ENCODE measurements at regions not wholly inside any gene's neighbourhood (a gene's known extent, or its start where the extent isn't known, plus 50 kb on each side); places are given as distances from the start of the nearest gene placed in this dataset.

GRCh38 chr15:96225642-96226259 lies 104.7 kb upstream of the NR2F2 start:
- Histone ChIP-seq H3K9ac (ENCODE audit: low read length) (no peak overlapping the region), H2AFZ (ENCODE audit: low read length) (no peak overlapping the region), H3K4me1 (ENCODE audit: low read length) (no peaks in the 10 kb centered on the region)

GRCh38 chr15:96230526-96231181 lies 99.8 kb upstream of the NR2F2 start:
- Histone ChIP-seq H3K79me2 (ENCODE audit: low read length) (no peaks in the 10 kb centered on the region), H3K4me2 (ENCODE audit: low read depth, low read length, poor library complexity, severe bottlenecking) (no peak overlapping the region), H4K20me1 (ENCODE audit: insufficient read depth, low read depth, low read length) (no peaks in the 10 kb centered on the region), H3K9ac (ENCODE audit: low read length) (no peak overlapping the region), H3K36me3 (ENCODE audit: insufficient read depth, low read length) (no peaks in the 10 kb centered on the region), H3K27ac (ENCODE audit: low read length) (no peak overlapping the region), H3K9me3 (ENCODE audit: low read length) (peaks cover 33% of the 10 kb centered on the region), H3K4me1 (ENCODE audit: low read length) (no peaks in the 10 kb centered on the region), H2AFZ (ENCODE audit: low read length) (no peak overlapping the region), H3K27me3 (ENCODE audit: low read length) (no peaks in the 10 kb centered on the region), H3K4me3 (ENCODE audit: low read length) (no peak overlapping the region), H3K9me2 (replicated peaks; ENCODE audit: insufficient read depth, low read length) (no peaks in the 10 kb centered on the region)
- DNase-seq: no peak

More at GRCh38 chr15:96225642-96226259, 104.7 kb upstream of the NR2F2 start:
- Histone ChIP-seq H3K36me3 (ENCODE audit: insufficient read depth, low read length) (no peaks in the 10 kb centered on the region), H3K9me2 (replicated peaks; ENCODE audit: insufficient read depth, low read length) (no peaks in the 10 kb centered on the region), H4K20me1 (ENCODE audit: insufficient read depth, low read depth, low read length) (no peaks in the 10 kb centered on the region), H3K9me3 (ENCODE audit: low read length) (peaks cover 44% of the 10 kb centered on the region), H3K27me3 (ENCODE audit: low read length) (no peaks in the 10 kb centered on the region), H3K4me2 (ENCODE audit: low read depth, low read length, poor library complexity, severe bottlenecking) (no peak overlapping the region), H3K79me2 (ENCODE audit: low read length) (no peaks in the 10 kb centered on the region), H3K4me3 (ENCODE audit: low read length) (no peak overlapping the region), H3K27ac (ENCODE audit: low read length) (no peak overlapping the region)
- DNase-seq: no peak

- Histone ChIP-seq H2AFZ (ENCODE audit: low read length) (no peak overlapping the region), H3K36me3 (ENCODE audit: insufficient read depth, low read length) (no peaks in the 10 kb centered on the region), H4K20me1 (ENCODE audit: insufficient read depth, low read depth, low read length) (no peaks in the 10 kb centered on the region), H3K4me1 (ENCODE audit: low read length) (no peaks in the 10 kb centered on the region), H3K4me2 (ENCODE audit: low read depth, low read length, poor library complexity, severe bottlenecking) (no peak overlapping the region), H3K27me3 (ENCODE audit: low read length) (no peaks in the 10 kb centered on the region), H3K9ac (ENCODE audit: low read length) (no peak overlapping the region), H3K9me3 (ENCODE audit: low read length) (peaks cover 35% of the 10 kb centered on the region), H3K9me2 (replicated peaks; ENCODE audit: insufficient read depth, low read length) (no peaks in the 10 kb centered on the region), H3K4me3 (ENCODE audit: low read length) (no peak overlapping the region), H3K79me2 (ENCODE audit: low read length) (no peaks in the 10 kb centered on the region), H3K27ac (ENCODE audit: low read length) (no peak overlapping the region)
- no peak for DNase-seq
These were observed 98.2 kb upstream of the NR2F2 start for GRCh38 chr15:96232335-96232734.

DNA sequence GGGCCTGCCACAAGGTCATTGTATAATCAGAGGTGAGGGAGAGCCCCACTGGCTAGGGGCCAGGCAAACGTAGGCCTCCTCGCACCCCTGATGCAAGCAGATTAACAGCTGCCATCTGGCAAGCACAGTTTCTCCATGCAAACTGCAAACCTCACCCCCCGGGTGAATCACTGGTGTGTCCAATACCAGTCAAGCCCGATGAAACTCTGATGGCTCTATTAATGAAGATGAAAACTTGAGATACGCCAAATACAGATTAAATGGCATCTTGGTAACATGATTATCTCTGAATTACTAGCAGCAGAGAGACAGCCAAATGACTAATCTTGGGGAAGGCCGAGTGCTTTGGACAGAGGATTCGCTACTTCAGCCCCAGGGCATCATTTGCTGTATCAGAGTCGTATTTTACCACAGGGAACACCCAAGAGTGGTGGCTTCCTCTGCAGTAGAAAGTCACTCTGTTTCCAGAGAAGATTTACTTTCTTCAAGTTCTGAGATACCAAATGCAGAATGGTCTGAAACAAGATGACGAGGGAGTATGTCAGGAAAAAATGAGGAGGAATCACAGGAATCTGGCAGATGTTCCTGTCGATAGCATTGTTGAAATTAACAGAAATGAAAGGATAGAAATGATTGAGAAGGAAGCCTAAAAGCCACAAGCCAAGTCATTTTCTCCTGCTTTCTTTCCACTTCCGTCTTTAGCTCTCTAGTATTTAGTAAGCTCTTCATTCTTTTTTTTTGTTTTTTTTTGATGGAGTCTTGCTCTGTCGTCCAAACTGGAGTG lies 96.2 kb upstream of the NR2F2 start:
- Histone ChIP-seq H3K27me3 (ENCODE audit: low read length) (no peaks in the 10 kb centered on the region), H3K9me2 (replicated peaks; ENCODE audit: insufficient read depth, low read length) (no peaks in the 10 kb centered on the region), H3K4me2 (ENCODE audit: low read depth, low read length, poor library complexity, severe bottlenecking) (no peak overlapping the region), H3K36me3 (ENCODE audit: insufficient read depth, low read length) (no peaks in the 10 kb centered on the region), H2AFZ (ENCODE audit: low read length) (no peak overlapping the region), H3K79me2 (ENCODE audit: low read length) (no peaks in the 10 kb centered on the region), H3K27ac (ENCODE audit: low read length) (no peak overlapping the region), H3K9me3 (ENCODE audit: low read length) (peaks cover 26% of the 10 kb centered on the region), H3K4me1 (ENCODE audit: low read length) (no peaks in the 10 kb centered on the region), H4K20me1 (ENCODE audit: insufficient read depth, low read depth, low read length) (no peaks in the 10 kb centered on the region), H3K9ac (ENCODE audit: low read length) (no peak overlapping the region), H3K4me3 (ENCODE audit: low read length) (no peak overlapping the region)
- DNase-seq: no peak

GRCh38 chr15:96237002-96237401 lies 93.5 kb upstream of the NR2F2 start:
- no peaks in the 10 kb centered on the region for H3K79me2 ChIP-seq (ENCODE audit: low read length)
- H3K9me3 ChIP-seq (ENCODE audit: low read length): peaks cover 13% of the 10 kb centered on the region
- no peaks in the 10 kb centered on the region for H3K27me3 ChIP-seq (ENCODE audit: low read length)
- H2AFZ ChIP-seq (ENCODE audit: low read length): no peak overlapping the region
- H3K4me2 ChIP-seq (ENCODE audit: low read depth, low read length, poor library complexity, severe bottlenecking): no peak overlapping the region
- H4K20me1 ChIP-seq (ENCODE audit: insufficient read depth, low read depth, low read length): no peaks in the 10 kb centered on the region
- no peak overlapping the region for H3K27ac ChIP-seq (ENCODE audit: low read length)
- no peaks in the 10 kb centered on the region for H3K36me3 ChIP-seq (ENCODE audit: insufficient read depth, low read length)
- H3K4me3 ChIP-seq (ENCODE audit: low read length): no peak overlapping the region
- no peaks in the 10 kb centered on the region for H3K9me2 ChIP-seq (replicated peaks; ENCODE audit: insufficient read depth, low read length)
- no peak overlapping the region for H3K9ac ChIP-seq (ENCODE audit: low read length)
- no peak for DNase-seq
- H3K4me1 ChIP-seq (ENCODE audit: low read length): no peaks in the 10 kb centered on the region

DNA sequence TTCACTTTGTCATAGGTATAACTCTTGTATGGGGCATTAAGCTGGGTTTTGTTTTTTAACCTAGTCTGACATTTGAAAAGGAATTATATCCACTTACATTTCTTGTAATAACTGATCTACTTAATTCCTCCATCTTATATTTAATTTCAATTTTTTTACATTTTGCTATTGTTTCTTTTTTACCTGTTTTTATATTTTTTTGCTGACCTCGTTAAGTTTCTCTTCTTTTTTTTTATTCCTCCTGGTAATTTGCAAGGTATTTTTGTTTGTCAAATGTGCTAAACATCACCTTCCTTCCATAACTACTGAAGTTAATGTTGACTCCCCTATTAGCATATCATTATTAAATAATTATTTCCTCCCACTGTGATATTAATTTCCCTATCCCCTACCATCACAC lies 87.7 kb upstream of the NR2F2 start:
- Histone ChIP-seq H3K79me2 (ENCODE audit: low read length) (no peaks in the 10 kb centered on the region), H3K27me3 (ENCODE audit: low read length) (no peaks in the 10 kb centered on the region), H3K9me2 (replicated peaks; ENCODE audit: insufficient read depth, low read length) (no peaks in the 10 kb centered on the region), H3K9ac (ENCODE audit: low read length) (no peak overlapping the region), H3K27ac (ENCODE audit: low read length) (no peak overlapping the region), H4K20me1 (ENCODE audit: insufficient read depth, low read depth, low read length) (no peaks in the 10 kb centered on the region), H2AFZ (ENCODE audit: low read length) (no peak overlapping the region), H3K4me2 (ENCODE audit: low read depth, low read length, poor library complexity, severe bottlenecking) (no peak overlapping the region), H3K4me3 (ENCODE audit: low read length) (no peak overlapping the region), H3K9me3 (ENCODE audit: low read length) (peaks cover 31% of the 10 kb centered on the region), H3K36me3 (ENCODE audit: insufficient read depth, low read length) (no peaks in the 10 kb centered on the region; the same call in 1 of the 2 replicates), H3K4me1 (ENCODE audit: low read length) (no peaks in the 10 kb centered on the region)
- no peak for DNase-seq

DNA sequence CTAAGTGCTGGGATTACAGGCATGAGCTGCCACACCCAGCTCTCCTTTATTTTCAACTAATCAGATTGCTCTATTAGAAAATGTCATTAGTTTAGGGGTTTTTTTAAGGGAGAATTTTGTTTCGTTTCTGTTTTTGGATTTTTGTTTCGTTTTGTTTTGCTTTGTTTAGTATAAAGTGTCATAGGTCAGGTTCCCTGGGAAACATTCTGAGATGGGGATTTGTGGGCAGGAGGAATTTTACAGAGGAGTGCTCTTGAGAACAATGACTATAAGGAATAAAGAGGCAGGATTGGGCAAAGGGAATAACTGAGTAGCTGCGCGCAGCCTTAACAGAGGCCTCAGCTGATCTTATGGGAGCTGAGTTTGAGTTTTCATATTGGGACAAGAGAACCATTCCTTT lies 86.8 kb upstream of the NR2F2 start:
- H3K9me2 ChIP-seq (replicated peaks; ENCODE audit: insufficient read depth, low read length): no peaks in the 10 kb centered on the region
- no peaks in the 10 kb centered on the region for H4K20me1 ChIP-seq (ENCODE audit: insufficient read depth, low read depth, low read length)
- no peak overlapping the region for H3K4me2 ChIP-seq (ENCODE audit: low read depth, low read length, poor library complexity, severe bottlenecking)
- H3K79me2 ChIP-seq (ENCODE audit: low read length): no peaks in the 10 kb centered on the region
- no peak overlapping the region for H3K4me3 ChIP-seq (ENCODE audit: low read length)
- H3K9ac ChIP-seq (ENCODE audit: low read length): no peak overlapping the region
- no peak for DNase-seq
- H3K36me3 ChIP-seq (ENCODE audit: insufficient read depth, low read length): no peaks in the 10 kb centered on the region; the same call in 1 of the 2 replicates
- H3K4me1 ChIP-seq (ENCODE audit: low read length): no peaks in the 10 kb centered on the region
- no peak overlapping the region for H3K27ac ChIP-seq (ENCODE audit: low read length)
- no peaks in the 10 kb centered on the region for H3K27me3 ChIP-seq (ENCODE audit: low read length)
- H3K9me3 ChIP-seq (ENCODE audit: low read length): peaks cover 32% of the 10 kb centered on the region
- H2AFZ ChIP-seq (ENCODE audit: low read length): no peak overlapping the region

- no peak overlapping the region for H3K27ac ChIP-seq (ENCODE audit: low read length)
- no peaks in the 10 kb centered on the region for H3K27me3 ChIP-seq (ENCODE audit: low read length)
- no peak overlapping the region for H3K4me2 ChIP-seq (ENCODE audit: low read depth, low read length, poor library complexity, severe bottlenecking)
- no peaks in the 10 kb centered on the region for H4K20me1 ChIP-seq (ENCODE audit: insufficient read depth, low read depth, low read length)
- no peaks in the 10 kb centered on the region; the same call in 1 of the 2 replicates for H3K36me3 ChIP-seq (ENCODE audit: insufficient read depth, low read length)
- H3K9me3 ChIP-seq (ENCODE audit: low read length): peaks cover 32% of the 10 kb centered on the region
- H2AFZ ChIP-seq (ENCODE audit: low read length): no peak overlapping the region
- H3K4me1 ChIP-seq (ENCODE audit: low read length): no peaks in the 10 kb centered on the region
- H3K4me3 ChIP-seq (ENCODE audit: low read length): no peak overlapping the region
- H3K9me2 ChIP-seq (replicated peaks; ENCODE audit: insufficient read depth, low read length): no peaks in the 10 kb centered on the region
- H3K9ac ChIP-seq (ENCODE audit: low read length): no peak overlapping the region
- no peak for DNase-seq
- no peaks in the 10 kb centered on the region for H3K79me2 ChIP-seq (ENCODE audit: low read length)
These were observed 85.2 kb upstream of the NR2F2 start for GRCh38 chr15:96245252-96245651.

Measured in Karpas-422 (cell line).